ENCODE measurements at regions not wholly inside any gene's neighbourhood (a gene's known extent, or its start where the extent isn't known, plus 50 kb on each side); places are given as distances from the start of the nearest gene placed in this dataset.

DNA sequence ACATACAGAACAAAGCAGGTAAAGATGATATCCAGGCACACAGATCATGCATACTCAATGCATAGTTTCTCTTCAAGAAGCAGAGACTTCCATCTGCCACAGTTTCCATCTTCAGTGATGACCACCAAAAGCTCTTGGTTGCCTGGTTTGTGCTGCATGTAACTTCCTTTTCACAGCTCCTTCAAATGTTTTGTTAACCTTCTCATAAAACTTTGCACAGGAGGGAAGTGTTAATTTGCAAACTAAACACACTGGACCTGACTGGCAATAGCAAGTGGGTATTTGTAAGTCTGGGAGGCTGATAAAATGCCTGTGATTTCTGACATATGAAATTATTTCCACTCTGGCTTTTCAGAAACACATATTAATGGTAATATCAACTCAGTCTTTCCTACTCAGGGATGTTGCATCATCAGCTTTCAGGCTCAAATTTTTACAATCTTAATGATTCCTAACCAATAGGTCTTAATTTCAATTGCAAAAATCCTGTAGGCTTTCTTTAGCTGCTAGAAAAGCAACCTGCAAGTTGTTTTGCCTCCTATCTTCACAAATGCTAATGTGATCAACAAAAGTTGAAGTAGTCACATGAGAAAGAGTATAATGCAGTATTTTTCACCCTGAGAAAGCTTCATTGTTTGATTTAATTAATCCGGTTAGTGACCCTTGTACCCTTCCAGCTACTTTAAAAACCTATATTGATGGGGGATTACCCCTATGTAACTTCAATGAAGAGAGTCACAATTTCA lies 575.6 kb downstream of the DIAPH3 start:
- TF ChIP-seq TAF1 (IDR thresholded peaks at IDR 0.05; ENCODE audit: borderline replicate concordance, insufficient read depth, low read length) = no peak
- TF ChIP-seq POLR2AphosphoS5 (IDR thresholded peaks at IDR 0.05; ENCODE audit: low read depth, low read length) = no peak
- no peak for TF ChIP-seq SIN3A (IDR thresholded peaks at IDR 0.05; ENCODE audit: borderline replicate concordance, insufficient read depth, low read length)
- TF ChIP-seq, protein P1, sequence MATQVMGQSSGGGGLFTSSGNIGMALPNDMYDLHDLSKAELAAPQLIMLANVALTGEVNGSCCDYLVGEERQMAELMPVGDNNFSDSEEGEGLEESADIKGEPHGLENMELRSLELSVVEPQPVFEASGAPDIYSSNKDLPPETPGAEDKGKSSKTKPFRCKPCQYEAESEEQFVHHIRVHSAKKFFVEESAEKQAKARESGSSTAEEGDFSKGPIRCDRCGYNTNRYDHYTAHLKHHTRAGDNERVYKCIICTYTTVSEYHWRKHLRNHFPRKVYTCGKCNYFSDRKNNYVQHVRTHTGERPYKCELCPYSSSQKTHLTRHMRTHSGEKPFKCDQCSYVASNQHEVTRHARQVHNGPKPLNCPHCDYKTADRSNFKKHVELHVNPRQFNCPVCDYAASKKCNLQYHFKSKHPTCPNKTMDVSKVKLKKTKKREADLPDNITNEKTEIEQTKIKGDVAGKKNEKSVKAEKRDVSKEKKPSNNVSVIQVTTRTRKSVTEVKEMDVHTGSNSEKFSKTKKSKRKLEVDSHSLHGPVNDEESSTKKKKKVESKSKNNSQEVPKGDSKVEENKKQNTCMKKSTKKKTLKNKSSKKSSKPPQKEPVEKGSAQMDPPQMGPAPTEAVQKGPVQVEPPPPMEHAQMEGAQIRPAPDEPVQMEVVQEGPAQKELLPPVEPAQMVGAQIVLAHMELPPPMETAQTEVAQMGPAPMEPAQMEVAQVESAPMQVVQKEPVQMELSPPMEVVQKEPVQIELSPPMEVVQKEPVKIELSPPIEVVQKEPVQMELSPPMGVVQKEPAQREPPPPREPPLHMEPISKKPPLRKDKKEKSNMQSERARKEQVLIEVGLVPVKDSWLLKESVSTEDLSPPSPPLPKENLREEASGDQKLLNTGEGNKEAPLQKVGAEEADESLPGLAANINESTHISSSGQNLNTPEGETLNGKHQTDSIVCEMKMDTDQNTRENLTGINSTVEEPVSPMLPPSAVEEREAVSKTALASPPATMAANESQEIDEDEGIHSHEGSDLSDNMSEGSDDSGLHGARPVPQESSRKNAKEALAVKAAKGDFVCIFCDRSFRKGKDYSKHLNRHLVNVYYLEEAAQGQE (IDR thresholded peaks at IDR 0.05; ENCODE audit: insufficient read depth in 1 of 2, low read depth in 2 of 2, low read length in 2 of 2) = no peak
- TF ChIP-seq FOXP2 (optimal IDR thresholded peaks at IDR 0.05; ENCODE audit: borderline replicate concordance, extremely low read depth, extremely low read length, insufficient read depth) = no peak

DNA sequence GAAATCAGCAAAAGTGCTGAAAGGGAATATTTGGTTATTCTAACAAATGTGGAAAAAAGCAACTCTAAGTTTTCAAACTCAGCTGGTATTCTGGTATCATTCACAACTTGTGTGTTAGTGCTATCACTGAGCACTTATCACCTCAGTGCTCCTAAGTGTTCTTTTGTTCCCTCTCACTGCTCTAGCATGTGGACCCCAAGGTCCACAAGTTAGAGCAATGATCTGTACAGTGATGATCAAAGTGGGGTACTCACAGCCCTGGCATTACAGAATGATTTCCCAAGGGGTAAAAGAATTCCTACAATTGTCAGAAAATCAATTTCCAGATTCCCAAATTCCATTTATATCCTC lies 575.0 kb downstream of the DIAPH3 start:
- TF ChIP-seq, protein P1 (IDR thresholded peaks at IDR 0.05; ENCODE audit: insufficient read depth in 1 of 2, low read depth in 2 of 2, low read length in 2 of 2) = no peak

DNA sequence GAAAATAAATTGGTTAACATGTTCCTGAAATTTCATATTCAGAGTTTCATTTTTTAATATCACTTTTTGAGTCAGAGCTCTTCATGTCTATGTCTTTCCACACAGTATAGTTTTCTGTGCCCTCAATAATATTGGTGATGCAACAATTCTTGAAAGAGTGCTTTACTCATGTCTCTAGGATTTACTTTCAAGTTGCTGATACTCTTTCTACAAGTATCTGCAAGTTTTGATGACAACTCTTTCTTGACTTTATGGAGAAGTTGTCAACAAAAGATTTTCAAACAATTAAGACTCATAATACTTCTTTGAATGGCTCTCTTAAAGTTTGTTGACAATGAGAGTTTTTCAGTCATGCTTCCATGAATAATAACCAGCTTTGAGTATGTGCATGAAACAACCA lies 561.7 kb downstream of the DIAPH3 start:
- no peak for TF ChIP-seq POLR2AphosphoS5 (IDR thresholded peaks at IDR 0.05; ENCODE audit: low read depth, low read length)
- no peak for TF ChIP-seq FOXP2 (optimal IDR thresholded peaks at IDR 0.05; ENCODE audit: borderline replicate concordance, extremely low read depth, extremely low read length, insufficient read depth)
- no peak for TF ChIP-seq SIN3A (IDR thresholded peaks at IDR 0.05; ENCODE audit: borderline replicate concordance, insufficient read depth, low read length)
- TF ChIP-seq TAF1 (IDR thresholded peaks at IDR 0.05; ENCODE audit: borderline replicate concordance, insufficient read depth, low read length) = no peak
- TF ChIP-seq, protein P1 (IDR thresholded peaks at IDR 0.05; ENCODE audit: insufficient read depth in 1 of 2, low read depth in 2 of 2, low read length in 2 of 2) = no peak

DNA sequence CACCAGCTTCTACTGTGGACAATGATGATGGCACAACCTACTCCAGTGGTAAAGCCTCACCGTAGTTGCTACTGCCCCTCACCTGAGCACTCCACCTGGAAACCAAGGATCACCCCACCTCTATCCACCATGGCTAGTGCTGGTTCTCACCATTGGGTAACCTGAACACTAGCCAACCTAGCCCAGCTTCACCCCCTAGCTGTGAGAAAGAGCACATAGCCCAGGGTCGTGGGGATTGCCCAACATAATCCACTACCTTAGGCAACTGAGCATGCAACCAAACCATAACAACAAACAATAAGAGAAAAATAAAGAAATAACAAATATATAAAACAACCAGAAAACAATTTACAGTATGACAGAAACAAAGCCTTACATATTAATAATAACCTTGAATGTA lies 560.1 kb downstream of the DIAPH3 start:
- no peak for TF ChIP-seq POLR2AphosphoS5 (IDR thresholded peaks at IDR 0.05; ENCODE audit: low read depth, low read length)
- TF ChIP-seq, protein P1 (IDR thresholded peaks at IDR 0.05; ENCODE audit: insufficient read depth in 1 of 2, low read depth in 2 of 2, low read length in 2 of 2) = no peak
- TF ChIP-seq TAF1 (IDR thresholded peaks at IDR 0.05; ENCODE audit: borderline replicate concordance, insufficient read depth, low read length) = no peak
- no peak for TF ChIP-seq SIN3A (IDR thresholded peaks at IDR 0.05; ENCODE audit: borderline replicate concordance, insufficient read depth, low read length)
- TF ChIP-seq FOXP2 (optimal IDR thresholded peaks at IDR 0.05; ENCODE audit: borderline replicate concordance, extremely low read depth, extremely low read length, insufficient read depth) = no peak

DNA sequence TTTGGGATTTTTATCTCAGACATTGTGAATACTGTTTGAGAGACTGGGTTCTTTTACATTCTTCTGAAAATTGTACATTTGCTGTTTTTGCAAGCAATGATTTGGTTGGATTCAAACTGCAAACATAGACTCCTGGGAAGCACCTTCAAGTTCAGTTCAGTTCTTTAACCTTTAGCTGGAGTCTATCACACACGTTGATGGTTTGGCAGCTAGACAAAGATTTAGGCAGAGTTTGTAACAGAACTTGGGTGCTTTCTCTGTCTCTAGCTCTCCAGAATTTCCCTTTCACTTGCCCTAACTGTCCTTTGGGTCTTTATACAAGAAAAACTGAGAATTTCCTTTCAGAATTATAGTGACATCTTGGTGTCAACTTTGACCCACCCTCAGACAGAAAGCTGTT lies 556.6 kb downstream of the DIAPH3 start:
- TF ChIP-seq, protein P1 (IDR thresholded peaks at IDR 0.05; ENCODE audit: insufficient read depth in 1 of 2, low read depth in 2 of 2, low read length in 2 of 2) = no peak
- TF ChIP-seq FOXP2 (optimal IDR thresholded peaks at IDR 0.05; ENCODE audit: borderline replicate concordance, extremely low read depth, extremely low read length, insufficient read depth) (no peak), TAF1 (IDR thresholded peaks at IDR 0.05; ENCODE audit: borderline replicate concordance, insufficient read depth, low read length) (no peak), SIN3A (IDR thresholded peaks at IDR 0.05; ENCODE audit: borderline replicate concordance, insufficient read depth, low read length) (no peak), POLR2AphosphoS5 (IDR thresholded peaks at IDR 0.05; ENCODE audit: low read depth, low read length) (no peak)
